ENCODE measurements at regions not wholly inside any gene's neighbourhood (a gene's known extent, or its start where the extent isn't known, plus 50 kb on each side); places are given as distances from the start of the nearest gene placed in this dataset.

DNA sequence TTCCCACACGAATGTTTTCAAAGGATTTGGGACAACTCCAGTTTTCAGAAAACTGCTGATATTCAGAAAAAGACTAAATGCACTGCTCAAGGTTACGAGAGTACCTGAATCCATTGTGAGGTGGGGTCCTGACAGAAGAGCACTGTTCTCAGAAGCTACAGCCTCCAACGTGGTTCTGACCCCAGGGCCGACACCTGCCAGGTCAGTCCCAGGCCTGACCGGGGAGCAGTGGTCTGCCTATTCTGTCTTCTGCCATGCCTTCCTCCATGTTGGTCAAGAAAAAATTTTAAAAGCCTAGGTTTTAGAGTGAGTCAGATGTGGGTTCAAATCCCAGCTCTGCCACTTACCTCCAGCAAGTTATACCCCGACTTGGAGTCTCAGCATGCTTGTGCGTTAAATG lies 212.3 kb downstream of the BCL11A start:
- no peak for DNase-seq
- H2AFZ ChIP-seq, result no peak overlapping the region
- no peaks in the 10 kb centered on the region for H4K20me1 ChIP-seq (ENCODE audit: insufficient read depth)
- no peak overlapping the region for H3K27ac ChIP-seq
- no peaks in the 10 kb centered on the region for H3K79me2 ChIP-seq (ENCODE audit: low read depth)
- CTCF ChIA-PET, result no interaction called here
- no TSS peak for BruUV-seq (replicated peaks)
- no peaks in the 10 kb centered on the region for H3F3A ChIP-seq (ENCODE audit: insufficient read depth, low read depth)
- H3K27me3 ChIP-seq (ENCODE audit: insufficient read depth, low read depth), result peaks cover 17% of the 10 kb centered on the region
- POLR2A ChIA-PET (ENCODE audit: unreplicated experiment), result no interaction called here
- H3K4me2 ChIP-seq, result no peak overlapping the region
- H3K36me3 ChIP-seq (ENCODE audit: low read depth), result no peaks in the 10 kb centered on the region
- H3K4me3 ChIP-seq, result no peak overlapping the region
- no peaks in the 10 kb centered on the region for H3K9me3 ChIP-seq (ENCODE audit: insufficient read depth, low read depth)
- no peaks in the 10 kb centered on the region for H3K4me1 ChIP-seq (replicated peaks; ENCODE audit: insufficient read depth)
- H3K9me2 ChIP-seq (ENCODE audit: insufficient read depth), result no peaks in the 10 kb centered on the region
- intact Hi-C loops (cut with micrococcal nuclease; ENCODE audit: unreplicated experiment), result no loop called here
- TF ChIP-seq CTCF (conservative IDR thresholded peaks at IDR 0.05) (no peak), EZH2 (IDR thresholded peaks at IDR 0.05; ENCODE audit: low read depth) (no peak)

GRCh38 chr2:60339286-60339685 lies 214.2 kb downstream of the BCL11A start:
- Histone ChIP-seq H3K4me3 (no peak overlapping the region), H3K4me2 (no peak overlapping the region), H4K20me1 (ENCODE audit: insufficient read depth) (no peaks in the 10 kb centered on the region), H3K27me3 (ENCODE audit: insufficient read depth, low read depth) (peaks cover 22% of the 10 kb centered on the region), H3K79me2 (ENCODE audit: low read depth) (no peaks in the 10 kb centered on the region), H3K4me1 (replicated peaks; ENCODE audit: insufficient read depth) (no peaks in the 10 kb centered on the region), H3F3A (ENCODE audit: insufficient read depth, low read depth) (no peaks in the 10 kb centered on the region), H2AFZ (no peak overlapping the region), H3K36me3 (ENCODE audit: low read depth) (no peaks in the 10 kb centered on the region), H3K9me2 (ENCODE audit: insufficient read depth) (no peaks in the 10 kb centered on the region), H3K9me3 (ENCODE audit: insufficient read depth, low read depth) (no peaks in the 10 kb centered on the region), H3K27ac (no peak overlapping the region)
- intact Hi-C loops (cut with micrococcal nuclease; ENCODE audit: unreplicated experiment), result no loop called here
- no TSS peak for BruUV-seq (replicated peaks)
- POLR2A ChIA-PET (ENCODE audit: unreplicated experiment), result no interaction called here
- TF ChIP-seq CTCF (conservative IDR thresholded peaks at IDR 0.05), result no peak
- TF ChIP-seq EZH2 (IDR thresholded peaks at IDR 0.05; ENCODE audit: low read depth), result no peak
- no peak for DNase-seq
- CTCF ChIA-PET, result no interaction called here

DNA sequence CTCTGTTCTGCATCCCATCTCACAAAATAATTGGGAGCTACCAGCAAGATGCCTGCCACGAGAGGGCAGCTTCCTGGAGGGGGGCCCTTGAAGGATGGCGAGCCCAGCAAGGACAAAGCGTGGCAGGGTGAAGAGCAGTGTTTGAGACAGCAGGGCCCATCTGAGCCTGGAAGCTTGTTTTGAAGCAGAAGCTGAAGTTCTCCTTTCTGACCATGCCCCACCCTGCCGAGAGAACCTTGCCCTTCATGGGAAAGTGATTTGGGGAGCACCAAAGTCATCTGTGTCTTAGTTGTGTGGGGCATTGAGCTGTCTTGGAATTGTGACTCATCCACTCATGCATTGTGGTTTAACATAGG lies 216.3 kb downstream of the BCL11A start:
- Histone ChIP-seq H3K79me2 (ENCODE audit: low read depth) (no peaks in the 10 kb centered on the region), H3K4me2 (no peak overlapping the region), H2AFZ (no peak overlapping the region), H3K9me3 (ENCODE audit: insufficient read depth, low read depth) (no peaks in the 10 kb centered on the region), H3K4me3 (no peak overlapping the region), H4K20me1 (ENCODE audit: insufficient read depth) (no peaks in the 10 kb centered on the region), H3K27ac (no peak overlapping the region), H3K27me3 (ENCODE audit: insufficient read depth, low read depth) (peaks cover 16% of the 10 kb centered on the region), H3F3A (ENCODE audit: insufficient read depth, low read depth) (no peaks in the 10 kb centered on the region), H3K9me2 (ENCODE audit: insufficient read depth) (no peaks in the 10 kb centered on the region), H3K4me1 (replicated peaks; ENCODE audit: insufficient read depth) (no peaks in the 10 kb centered on the region), H3K36me3 (ENCODE audit: low read depth) (no peaks in the 10 kb centered on the region)
- TF ChIP-seq CTCF (conservative IDR thresholded peaks at IDR 0.05), result no peak
- no peak for TF ChIP-seq EZH2 (IDR thresholded peaks at IDR 0.05; ENCODE audit: low read depth)
- POLR2A ChIA-PET (ENCODE audit: unreplicated experiment), result no interaction called here
- BruUV-seq (replicated peaks), result no TSS peak
- CTCF ChIA-PET, result no interaction called here
- intact Hi-C loops (cut with micrococcal nuclease; ENCODE audit: unreplicated experiment), result no loop called here
- no peak for DNase-seq

Measured in PC-9 (cell line).